SK-N-SH (cell line): ENCODE measurements at regions not wholly inside any gene's neighbourhood (a gene's known extent, or its start where the extent isn't known, plus 50 kb on each side); places are given as distances from the start of the nearest gene placed in this dataset.

Experiments used
- CTCF ChIP-seq: fragments of 200-600 bp; sonication (generic); IDR thresholded peaks from 2 replicates; pipeline ENCODE4 v1.6.1; 2017; ENCODE audit warnings: antibody characterized with exemption, mild to moderate bottlenecking, moderate library complexity
- EP300 ChIP-seq, 2 experiments: IDR thresholded peaks; 2 replicates each; pipeline versions ENCODE4 v1.4.0 to v1.6.1; 2012; ENCODE audit warnings: borderline replicate concordance in 1 of 2, low read depth in 1 of 2, low read length in 1 of 2
- EZH2phosphoT487 ChIP-seq: fragments of 200-600 bp; sonication (generic); IDR thresholded peaks from 2 replicates; pipeline ENCODE4 v1.6.1; 2017; ENCODE audit warnings: low read depth, mixed run types, mild to moderate bottlenecking, antibody characterized with exemption, moderate library complexity, borderline replicate concordance
- FOSL2 ChIP-seq: IDR thresholded peaks from 2 replicates; pipeline ENCODE4 v1.4.0; 2012; ENCODE audit warnings: low read depth, mild to moderate bottlenecking, moderate library complexity, borderline replicate concordance
- GABPA ChIP-seq: IDR thresholded peaks from 2 replicates; pipeline ENCODE4 v1.4.0; 2012; ENCODE audit warnings: low read depth, mild to moderate bottlenecking
- NFIC ChIP-seq: IDR thresholded peaks from 2 replicates; pipeline ENCODE4 v1.4.0; 2012; ENCODE audit warnings: borderline replicate concordance
- POLR2AphosphoS5 ChIP-seq: IDR thresholded peaks from 2 replicates; pipeline ENCODE4 v1.6.1; 2012; ENCODE audit warnings: low read depth, low read length
- RAD21 ChIP-seq: IDR thresholded peaks from 2 replicates; pipeline ENCODE4 v1.6.1; 2012; ENCODE audit warnings: mild to moderate bottlenecking, low read length
- REST ChIP-seq: IDR thresholded peaks from 2 replicates; pipeline ENCODE4 v1.6.1; 2012; ENCODE audit warnings: mild to moderate bottlenecking, low read depth, low read length, moderate library complexity
- TCF12 ChIP-seq: IDR thresholded peaks from 2 replicates; pipeline ENCODE4 v1.4.0; 2012
- USF1 ChIP-seq: IDR thresholded peaks from 2 replicates; pipeline ENCODE4 v1.4.0; 2012; ENCODE audit warnings: low read depth, borderline replicate concordance
- YY1 ChIP-seq: IDR thresholded peaks from 2 replicates; pipeline ENCODE4 v1.4.0; 2012; ENCODE audit warnings: low read depth, mild to moderate bottlenecking
- ZBTB33 ChIP-seq: IDR thresholded peaks from 2 replicates; pipeline ENCODE4 v1.4.0; 2012; ENCODE audit warnings: low read depth, borderline replicate concordance

GRCh38 chr6:117110737-117111136 lies 154.6 kb upstream of the VGLL2 start:
- TF ChIP-seq EZH2phosphoT487 (no peak), FOSL2 (no peak), CTCF (no peak), YY1 (no peak), EP300 (IDR thresholded peaks at IDR 0.05; ENCODE audit: borderline replicate concordance in 1 of 2, low read depth in 1 of 2, low read length in 1 of 2) (no peak), POLR2AphosphoS5 (no peak), NFIC (no peak), GABPA (no peak), TCF12 (no peak), REST (no peak), ZBTB33 (no peak), USF1 (no peak), RAD21 (no peak)
